Caco-2 (cell line): ENCODE measurements at regions not wholly inside any gene's neighbourhood (a gene's known extent, or its start where the extent isn't known, plus 50 kb on each side); places are given as distances from the start of the nearest gene placed in this dataset.

ENCODE experiments used
- BruUV-seq: library from RNA; stranded (reverse); fragments of 400-500 nt; replicated peaks from 2 replicates; lab custom pipeline; 2021; lab: Mats Ljungman, UMichigan
- CTCF ChIA-PET: fragments of 300-600 bp; sonication (Branson Sonifier 250); formaldehyde crosslinking; loops from one replicate; lab custom pipeline; 2022; ENCODE audit warnings: antibody characterized with exemption; lab: Charles Lee
- POLR2A ChIA-PET: fragments of 300-600 bp; sonication (Branson Sonifier 250); formaldehyde crosslinking; loops from one replicate; lab custom pipeline; 2022; ENCODE audit warnings: antibody characterized with exemption; lab: Charles Lee
- DNase-seq, 2 experiments: peaks; one replicate each; pipeline versions ENCODE4 v3.0.0 to v3.0.0-alpha.2; 2020 to 2022
- H3K27me3 ChIP-seq: replicated peaks from 2 replicates; pipeline ENCODE4 v1.6.0; 2011; ENCODE audit warnings: low read length; ENCODE audit not compliant: control insufficient read depth, insufficient read depth
- H3K36me3 ChIP-seq: 2 replicates; pipeline ENCODE4 v1.5.1; 2011; ENCODE audit warnings: low read length; ENCODE audit not compliant: control insufficient read depth, insufficient read depth
- H3K4me1 ChIP-seq: fragments of 250-450 bp; sonication (Bioruptor Pico); 2 replicates; pipeline ENCODE4 v1.5.1; 2020; ENCODE audit warnings: mild to moderate bottlenecking
- H3K4me3 ChIP-seq: 2 replicates; pipeline ENCODE4 v1.5.1; 2011; ENCODE audit warnings: low read depth, mild to moderate bottlenecking, control low read depth, low read length
- H3K9me3 ChIP-seq: fragments of 250-450 bp; sonication (Bioruptor Pico); 2 replicates; pipeline ENCODE4 v1.5.1; 2020; ENCODE audit warnings: mild to moderate bottlenecking, moderate library complexity
- H3K27ac Mint-ChIP-seq: one replicate; pipeline ENCODE4 v1.8.0; 2022; ENCODE audit warnings: mixed read lengths; ENCODE audit not compliant: unreplicated experiment
- H3K27me3 Mint-ChIP-seq: one replicate; pipeline ENCODE4 v1.8.0; 2022; ENCODE audit warnings: mixed read lengths; ENCODE audit not compliant: insufficient read depth, unreplicated experiment
- H3K36me3 Mint-ChIP-seq: one replicate; pipeline ENCODE4 v1.8.0; 2022; ENCODE audit warnings: mild to moderate bottlenecking, mixed read lengths; ENCODE audit not compliant: insufficient read depth, unreplicated experiment
- H3K4me1 Mint-ChIP-seq: one replicate; pipeline ENCODE4 v1.8.0; 2022; ENCODE audit warnings: low read depth, mixed read lengths; ENCODE audit not compliant: unreplicated experiment
- H3K4me3 Mint-ChIP-seq: one replicate; pipeline ENCODE4 v1.8.0; 2022; ENCODE audit warnings: mild to moderate bottlenecking, moderate library complexity, mixed read lengths; ENCODE audit not compliant: unreplicated experiment
- H3K9me3 Mint-ChIP-seq: one replicate; pipeline ENCODE4 v1.8.0; 2022; ENCODE audit warnings: mixed read lengths; ENCODE audit not compliant: unreplicated experiment
- CTCF ChIP-seq, 2 experiments: fragments of 200-600 bp in 1 of 2; IDR thresholded peaks; 1 replicate in 1 of 2; 2 replicates in 1 of 2; pipeline versions ENCODE4 v1.5.1 to v1.8.0; 2011 to 2022; ENCODE audit warnings: antibody characterized with exemption in 1 of 2, control low read depth in 1 of 2, inconsistent platforms in 1 of 2, low read depth in 1 of 2, low read length in 1 of 2, mild to moderate bottlenecking in 1 of 2, moderate library complexity in 1 of 2; ENCODE audit not compliant: insufficient read depth in 1 of 2, severe bottlenecking in 1 of 2, unreplicated experiment in 1 of 2
- intact Hi-C: fragments of 100-400 bp; cut with micrococcal nuclease; formaldehyde crosslinking; loops from one replicate; pipeline ENCODE4 v1.10.0; 2022; ENCODE audit not compliant: unreplicated experiment

GRCh38 chr12:105449431-105449830, 118.9 kb downstream of the C12orf75 start:
- no peaks in the 10 kb centered on the region for H3K27me3 ChIP-seq
- no peaks in the 10 kb centered on the region for H3K27me3 Mint-ChIP-seq
- no peaks in the 10 kb centered on the region for H3K36me3 Mint-ChIP-seq
- no peak for TF ChIP-seq CTCF (IDR thresholded peaks at IDR 0.05; ENCODE audit: insufficient read depth in 1 of 2, low read depth in 1 of 2, low read length in 1 of 2, severe bottlenecking in 1 of 2, unreplicated experiment in 1 of 2)
- CTCF ChIA-PET = no interaction called here
- 0 out of 2 replicates have a peak, but pooled peaks cover 3% of the 10 kb centered on the region for H3K9me3 ChIP-seq
- no peaks in the 10 kb centered on the region for H3K36me3 ChIP-seq
- H3K4me3 Mint-ChIP-seq = no peak overlapping the region
- no peak overlapping the region for H3K27ac Mint-ChIP-seq
- intact Hi-C loops = no loop called here
- H3K4me1 ChIP-seq = peaks cover 26% of the 10 kb centered on the region
- DNase-seq = no peak
- no peak overlapping the region for H3K4me3 ChIP-seq
- no TSS peak for BruUV-seq
- POLR2A ChIA-PET = no interaction called here
- peaks cover 10% of the 10 kb centered on the region for H3K4me1 Mint-ChIP-seq
- H3K9me3 Mint-ChIP-seq = peaks cover 26% of the 10 kb centered on the region

- Mint-ChIP-seq H3K27ac (no peak overlapping the region), H3K4me3 (no peak overlapping the region), H3K4me1 (peaks cover 8% of the 10 kb centered on the region), H3K9me3 (peaks cover 23% of the 10 kb centered on the region), H3K36me3 (no peaks in the 10 kb centered on the region), H3K27me3 (no peaks in the 10 kb centered on the region)
- POLR2A ChIA-PET = no interaction called here
- BruUV-seq = no TSS peak
- Histone ChIP-seq H3K36me3 (no peaks in the 10 kb centered on the region), H3K9me3 (0 out of 2 replicates have a peak, but pooled peaks cover 3% of the 10 kb centered on the region), H3K4me1 (peaks cover 9% of the 10 kb centered on the region), H3K4me3 (no peak overlapping the region), H3K27me3 (no peaks in the 10 kb centered on the region)
- CTCF ChIA-PET = no interaction called here
- intact Hi-C loops = no loop called here
- TF ChIP-seq CTCF (IDR thresholded peaks at IDR 0.05; ENCODE audit: insufficient read depth in 1 of 2, low read depth in 1 of 2, low read length in 1 of 2, severe bottlenecking in 1 of 2, unreplicated experiment in 1 of 2) = no peak
- DNase-seq = no peak
These were observed 120.7 kb downstream of the C12orf75 start for GRCh38 chr12:105451211-105451610.

GRCh38 chr12:105451798-105452197, 121.3 kb downstream of the C12orf75 start:
- intact Hi-C loops = no loop called here
- Histone ChIP-seq H3K4me3 (no peak overlapping the region), H3K4me1 (peaks cover 5% of the 10 kb centered on the region), H3K9me3 (no peaks in the 10 kb centered on the region), H3K36me3 (no peaks in the 10 kb centered on the region), H3K27me3 (no peaks in the 10 kb centered on the region)
- CTCF ChIA-PET = no interaction called here
- H3K4me3 Mint-ChIP-seq = no peak overlapping the region
- BruUV-seq = no TSS peak
- no peaks in the 10 kb centered on the region for H3K36me3 Mint-ChIP-seq
- no peaks in the 10 kb centered on the region for H3K27me3 Mint-ChIP-seq
- no peak overlapping the region for H3K27ac Mint-ChIP-seq
- DNase-seq = no peak
- H3K9me3 Mint-ChIP-seq = peaks cover 23% of the 10 kb centered on the region
- no peak for TF ChIP-seq CTCF (IDR thresholded peaks at IDR 0.05; ENCODE audit: insufficient read depth in 1 of 2, low read depth in 1 of 2, low read length in 1 of 2, severe bottlenecking in 1 of 2, unreplicated experiment in 1 of 2)
- peaks cover 8% of the 10 kb centered on the region for H3K4me1 Mint-ChIP-seq
- POLR2A ChIA-PET = no interaction called here
